ENCODE measurements at regions not wholly inside any gene's neighbourhood (a gene's known extent, or its start where the extent isn't known, plus 50 kb on each side); places are given as distances from the start of the nearest gene placed in this dataset.
"Not testable (repeated sequence)": the region's sequence is repeated elsewhere in the genome, so short reads cannot be mapped to it uniquely, and the experiment has no call there.

DNA sequence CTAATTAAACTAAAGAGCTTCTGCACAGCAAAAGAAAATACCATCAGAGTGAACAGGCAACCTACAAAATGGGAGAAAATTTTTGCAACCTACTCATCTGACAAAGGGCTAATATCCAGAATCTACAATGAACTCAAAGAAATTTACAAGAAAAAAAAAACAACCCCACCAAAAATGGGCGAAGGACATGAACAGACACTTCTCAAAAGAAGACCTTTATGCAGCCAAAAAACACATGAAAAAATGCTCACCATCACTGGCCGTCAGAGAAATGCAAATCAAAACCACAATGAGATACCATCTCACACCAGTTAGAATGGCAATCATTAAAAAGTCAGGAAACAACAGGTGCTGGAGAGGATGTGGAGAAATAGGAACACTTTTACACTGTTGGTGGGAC, 100.7 kb downstream of the GPX5 start:
- TF ChIP-seq, protein P1, sequence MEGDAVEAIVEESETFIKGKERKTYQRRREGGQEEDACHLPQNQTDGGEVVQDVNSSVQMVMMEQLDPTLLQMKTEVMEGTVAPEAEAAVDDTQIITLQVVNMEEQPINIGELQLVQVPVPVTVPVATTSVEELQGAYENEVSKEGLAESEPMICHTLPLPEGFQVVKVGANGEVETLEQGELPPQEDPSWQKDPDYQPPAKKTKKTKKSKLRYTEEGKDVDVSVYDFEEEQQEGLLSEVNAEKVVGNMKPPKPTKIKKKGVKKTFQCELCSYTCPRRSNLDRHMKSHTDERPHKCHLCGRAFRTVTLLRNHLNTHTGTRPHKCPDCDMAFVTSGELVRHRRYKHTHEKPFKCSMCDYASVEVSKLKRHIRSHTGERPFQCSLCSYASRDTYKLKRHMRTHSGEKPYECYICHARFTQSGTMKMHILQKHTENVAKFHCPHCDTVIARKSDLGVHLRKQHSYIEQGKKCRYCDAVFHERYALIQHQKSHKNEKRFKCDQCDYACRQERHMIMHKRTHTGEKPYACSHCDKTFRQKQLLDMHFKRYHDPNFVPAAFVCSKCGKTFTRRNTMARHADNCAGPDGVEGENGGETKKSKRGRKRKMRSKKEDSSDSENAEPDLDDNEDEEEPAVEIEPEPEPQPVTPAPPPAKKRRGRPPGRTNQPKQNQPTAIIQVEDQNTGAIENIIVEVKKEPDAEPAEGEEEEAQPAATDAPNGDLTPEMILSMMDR (conservative IDR thresholded peaks at IDR 0.05; ENCODE audit: low read depth, low read length), result not testable (repeated sequence)
- not testable (repeated sequence) for TF ChIP-seq EZH2phosphoT487 (IDR thresholded peaks at IDR 0.05; ENCODE audit: borderline replicate concordance, low read length); EZH2 (IDR thresholded peaks at IDR 0.05; ENCODE audit: low read length, unreplicated experiment)

Measured in PC-3 (cell line).